Smooth muscle cell (in vitro differentiated cells): ENCODE measurements at regions not wholly inside any gene's neighbourhood (a gene's known extent, or its start where the extent isn't known, plus 50 kb on each side); places are given as distances from the start of the nearest gene placed in this dataset.

Source experiments
- DNase-seq: peaks from one replicate; lab custom pipeline; 2025; ENCODE audit not compliant: unreplicated experiment; lab: John Stamatoyannopoulos, UW
- H2AFZ ChIP-seq: fragments of 200-600 bp; sonication (generic); 2 replicates; pipeline ENCODE4 v1.6.0; 2016; ENCODE audit warnings: antibody characterized with exemption, low read depth, mild to moderate bottlenecking
- H3F3A ChIP-seq: fragments of 200-600 bp; sonication (generic); 2 replicates; pipeline ENCODE4 v1.6.0; 2017; ENCODE audit warnings: antibody characterized with exemption, low read depth
- H3K27ac ChIP-seq: fragments of 200-600 bp; sonication (generic); 2 replicates; pipeline ENCODE4 v1.5.1; 2016; ENCODE audit warnings: low read depth, mild to moderate bottlenecking
- H3K27me3 ChIP-seq: fragments of 200-600 bp; sonication (generic); 2 replicates; pipeline ENCODE4 v1.6.1; 2016; ENCODE audit warnings: low read depth, mild to moderate bottlenecking
- H3K36me3 ChIP-seq: fragments of 200-600 bp; sonication (generic); 2 replicates; pipeline ENCODE4 v1.5.1; 2016; ENCODE audit warnings: low read depth
- H3K4me1 ChIP-seq: fragments of 200-600 bp; sonication (generic); 2 replicates; pipeline ENCODE4 v1.5.1; 2016; ENCODE audit warnings: low read depth
- H3K4me2 ChIP-seq: fragments of 200-600 bp; sonication (generic); 2 replicates; pipeline ENCODE4 v1.6.0; 2016; ENCODE audit warnings: mild to moderate bottlenecking
- H3K4me3 ChIP-seq: fragments of 200-600 bp; sonication (generic); 2 replicates; pipeline ENCODE4 v1.5.1; 2016; ENCODE audit warnings: mild to moderate bottlenecking
- H3K79me2 ChIP-seq: fragments of 200-600 bp; sonication (generic); 2 replicates; pipeline ENCODE4 v1.6.0; 2016; ENCODE audit warnings: low read depth, mild to moderate bottlenecking
- H3K9ac ChIP-seq: fragments of 200-600 bp; sonication (generic); 2 replicates; pipeline ENCODE4 v1.6.0; 2016; ENCODE audit warnings: low read depth
- H3K9me3 ChIP-seq: fragments of 200-600 bp; sonication (generic); replicated peaks from 2 replicates; pipeline ENCODE4 v1.5.1; 2016; ENCODE audit warnings: low read depth
- H4K20me1 ChIP-seq: fragments of 200-600 bp; sonication (generic); 2 replicates; pipeline ENCODE4 v1.6.0; 2016; ENCODE audit warnings: low read depth
- CTCF ChIP-seq: fragments of 200-600 bp; sonication (generic); IDR thresholded peaks from 2 replicates; pipeline ENCODE4 v1.5.1; 2017; ENCODE audit warnings: borderline replicate concordance, mild to moderate bottlenecking, antibody characterized with exemption; ENCODE audit not compliant: insufficient read depth, poor library complexity, severe bottlenecking
- WGBS: methylation state at CpG from one replicate; pipeline ENCODE4 v1.1.7; 2016; ENCODE audit warnings: low lambda C conversion rate; 5-methylcytosine and 5-hydroxymethylcytosine counted together

- H3K27me3 ChIP-seq: no peaks in the 10 kb centered on the region
- TF ChIP-seq CTCF: no peak
- H3K4me3 ChIP-seq: no peak overlapping the region
- no peak overlapping the region for H2AFZ ChIP-seq
- no peaks in the 10 kb centered on the region for H3K4me1 ChIP-seq
- H3K36me3 ChIP-seq: no peaks in the 10 kb centered on the region
- H3K9me3 ChIP-seq: no peaks in the 10 kb centered on the region
- H4K20me1 ChIP-seq: no peaks in the 10 kb centered on the region
- no peak overlapping the region for H3K9ac ChIP-seq
- no peak for DNase-seq
- H3K4me2 ChIP-seq: no peak overlapping the region
- WGBS: 88% methylated on average over 5 of the region's 5 CpGs
- no peaks in the 10 kb centered on the region for H3F3A ChIP-seq
- H3K27ac ChIP-seq: no peak overlapping the region
- no peaks in the 10 kb centered on the region for H3K79me2 ChIP-seq
Measured at GRCh38 chr6:78593898-78594667, 273.3 kb upstream of the IRAK1BP1 start.

GRCh38 chr6:78594668-78595066, 272.7 kb upstream of the IRAK1BP1 start:
- no peaks in the 10 kb centered on the region for H3K36me3 ChIP-seq
- H3K4me1 ChIP-seq: no peaks in the 10 kb centered on the region
- 93% methylated on average over 2 of the region's 2 CpGs for WGBS

GRCh38 chr6:78597966-78598365, 269.4 kb upstream of the IRAK1BP1 start:
- Histone ChIP-seq H3K9me3 (no peaks in the 10 kb centered on the region), H3K4me2 (no peak overlapping the region), H3K9ac (no peak overlapping the region), H2AFZ (no peak overlapping the region), H3K36me3 (no peaks in the 10 kb centered on the region), H3K27me3 (no peaks in the 10 kb centered on the region), H3K79me2 (no peaks in the 10 kb centered on the region), H3K27ac (no peak overlapping the region), H4K20me1 (no peaks in the 10 kb centered on the region), H3K4me1 (no peaks in the 10 kb centered on the region), H3K4me3 (no peak overlapping the region), H3F3A (peaks cover 3% of the 10 kb centered on the region)
- no peak for DNase-seq
- TF ChIP-seq CTCF: no peak
- 92% methylated on average over 5 of the region's 5 CpGs for WGBS

More at GRCh38 chr6:78594668-78595066, 272.7 kb upstream of the IRAK1BP1 start:
- Histone ChIP-seq H3K79me2 (no peaks in the 10 kb centered on the region), H3K4me2 (no peak overlapping the region), H3K9ac (no peak overlapping the region), H3K27ac (no peak overlapping the region), H3F3A (peaks cover 1% of the 10 kb centered on the region), H3K27me3 (no peaks in the 10 kb centered on the region), H4K20me1 (no peaks in the 10 kb centered on the region), H3K9me3 (no peaks in the 10 kb centered on the region), H3K4me3 (no peak overlapping the region), H2AFZ (no peak overlapping the region)
- no peak for TF ChIP-seq CTCF
- DNase-seq: no peak

- Histone ChIP-seq H3K4me3 (no peak overlapping the region), H3K27me3 (no peaks in the 10 kb centered on the region), H3K4me1 (no peaks in the 10 kb centered on the region), H3K36me3 (no peaks in the 10 kb centered on the region), H3K9ac (no peak overlapping the region), H3K4me2 (no peak overlapping the region), H3K79me2 (no peaks in the 10 kb centered on the region), H4K20me1 (no peaks in the 10 kb centered on the region), H3F3A (peaks cover 3% of the 10 kb centered on the region), H2AFZ (no peak overlapping the region), H3K27ac (no peak overlapping the region), H3K9me3 (no peaks in the 10 kb centered on the region)
- 11% methylated on average over 1 of the region's 1 CpG for WGBS
- no peak for DNase-seq
- TF ChIP-seq CTCF: no peak
Measured at GRCh38 chr6:78598966-78599365, 268.4 kb upstream of the IRAK1BP1 start.
